Tibial artery (tissue), 4 donors: ENCODE measurements at regions not wholly inside any gene's neighbourhood (a gene's known extent, or its start where the extent isn't known, plus 50 kb on each side); places are given as distances from the start of the nearest gene placed in this dataset.

ENCODE experiments used
- DNase-seq, 2 donors: peaks; one replicate each; pipeline ENCODE4 v3.0.0-alpha.2; 2019
- H3K27ac ChIP-seq, 2 donors: fragments of 200-600 bp; sonication (generic) in 1 of 2; 1 replicate in 1 of 2; 2 replicates in 1 of 2; pipeline ENCODE4 v1.5.1; 2018 to 2019; ENCODE audit warnings: mild to moderate bottlenecking in 1 of 2
- H3K27me3 ChIP-seq, 2 donors: fragments of 200-600 bp; sonication (generic) in 1 of 2; one replicate each; pipeline versions ENCODE4 v1.5.1 to v1.6.0; 2016 to 2019
- H3K36me3 ChIP-seq, 3 donors: fragments of 200-600 bp; sonication (generic) in 2 of 3; one replicate each; pipeline ENCODE4 v1.5.1; 2016 to 2019; ENCODE audit warnings: mild to moderate bottlenecking in 2 of 3
- H3K4me1 ChIP-seq, 4 donors: fragments of 200-600 bp; sonication (generic) in 2 of 4; 1 replicate in 3 of 4; 2 replicates in 1 of 4; pipeline ENCODE4 v1.5.1; 2016 to 2019
- H3K4me3 ChIP-seq, 2 donors: fragments of 200-600 bp; sonication (generic) in 1 of 2; 1 replicate in 1 of 2; 2 replicates in 1 of 2; pipeline ENCODE4 v1.5.1; 2018 to 2019; ENCODE audit warnings: mild to moderate bottlenecking in 2 of 2
- H3K9me3 ChIP-seq, 3 donors: fragments of 200-600 bp; sonication (generic) in 1 of 3; one replicate each; pipeline ENCODE4 v1.5.1; 2016 to 2019
- CTCF ChIP-seq, 2 experiments: fragments of 200-600 bp in 1 of 2; fragments of 450-650 bp in 1 of 2; IDR thresholded peaks; one replicate each; pipeline ENCODE4 v1.5.1; 2017 to 2019; ENCODE audit warnings: antibody characterized with exemption in 2 of 2, mild to moderate bottlenecking in 1 of 2, moderate library complexity in 1 of 2
- intact Hi-C: fragments of 100-400 bp; cut with DNase I; formaldehyde crosslinking; loops from one replicate; pipeline ENCODE4 v1.15.0; 2023; ENCODE audit warnings: low total_unique reads

GRCh38 chr6:23446469-23446967 is 679.5 kb upstream of the NRSN1 start:
- intact Hi-C loops: no loop called here
- Histone ChIP-seq H3K27me3 (no peaks in the 10 kb centered on the region), H3K36me3 (no peaks in the 10 kb centered on the region), H3K9me3 (no peaks in the 10 kb centered on the region), H3K27ac (no peak overlapping the region), H3K4me1 (peaks cover 0 to 15% (median 0%) of the 10 kb centered on the region in 4 donors), H3K4me3 (no peak overlapping the region)
- TF ChIP-seq CTCF (IDR thresholded peaks at IDR 0.05): peak; percentile 25 to 30
- no peak for DNase-seq

- intact Hi-C loops: no loop called here
- TF ChIP-seq CTCF (IDR thresholded peaks at IDR 0.05): no peak
- Histone ChIP-seq H3K27ac (no peak overlapping the region), H3K4me3 (no peak overlapping the region), H3K9me3 (no peaks in the 10 kb centered on the region), H3K36me3 (no peaks in the 10 kb centered on the region), H3K4me1 (peaks cover 0 to 15% (median 0%) of the 10 kb centered on the region in 4 donors), H3K27me3 (no peaks in the 10 kb centered on the region)
- DNase-seq: no peak
Observed at GRCh38 chr6:23447731-23448130, 678.3 kb upstream of the NRSN1 start.

- Histone ChIP-seq H3K9me3 (no peaks in the 10 kb centered on the region), H3K36me3 (no peaks in the 10 kb centered on the region), H3K4me1 (peaks cover 0 to 15% (median 0%) of the 10 kb centered on the region in 4 donors), H3K4me3 (no peak overlapping the region), H3K27me3 (no peaks in the 10 kb centered on the region), H3K27ac (no peak overlapping the region)
- TF ChIP-seq CTCF (IDR thresholded peaks at IDR 0.05): no peak
- intact Hi-C loops: no loop called here
- no peak for DNase-seq
Observed at GRCh38 chr6:23448281-23448680, 677.7 kb upstream of the NRSN1 start.

GRCh38 chr6:23454080-23454976 is 671.7 kb upstream of the NRSN1 start:
- Histone ChIP-seq H3K27me3 (no peaks in the 10 kb centered on the region), H3K4me3 (no peak overlapping the region), H3K4me1 (no peaks in the 10 kb centered on the region), H3K36me3 (no peaks in the 10 kb centered on the region), H3K27ac (no peak overlapping the region), H3K9me3 (no peaks in the 10 kb centered on the region)
- no peak for TF ChIP-seq CTCF (IDR thresholded peaks at IDR 0.05)
- DNase-seq: no peak
- intact Hi-C loops: no loop called here

- TF ChIP-seq CTCF (IDR thresholded peaks at IDR 0.05): no peak
- intact Hi-C loops: no loop called here
Observed at GRCh38 chr6:23455754-23456153, 670.3 kb upstream of the NRSN1 start.

More at GRCh38 chr6:23455754-23456153, 670.3 kb upstream of the NRSN1 start:
- no peak for DNase-seq
- Histone ChIP-seq H3K27ac (no peak overlapping the region), H3K27me3 (no peaks in the 10 kb centered on the region), H3K4me3 (no peak overlapping the region), H3K9me3 (no peaks in the 10 kb centered on the region), H3K4me1 (no peaks in the 10 kb centered on the region), H3K36me3 (no peaks in the 10 kb centered on the region)
